CD4-positive, alpha-beta memory T cell (primary cell): ENCODE measurements at regions not wholly inside any gene's neighbourhood (a gene's known extent, or its start where the extent isn't known, plus 50 kb on each side); places are given as distances from the start of the nearest gene placed in this dataset.

Source experiments
- CTCF ChIA-PET: fragments of 350-600 bp; sonication (Branson Sonifier 250); formaldehyde crosslinking; loops from one replicate; lab custom pipeline; 2021; ENCODE audit warnings: inconsistent platforms; ENCODE audit not compliant: partially characterized antibody; lab: Charles Lee
- POLR2A ChIA-PET: fragments of 350-600 bp; sonication (Branson Sonifier 250); formaldehyde crosslinking; loops from one replicate; lab custom pipeline; 2021; ENCODE audit not compliant: partially characterized antibody; lab: Charles Lee
- DNase-seq, 5 donors: peaks; one replicate each; pipeline versions ENCODE4 v3.0.0 to v3.0.0-alpha.2; 2020 to 2022; ENCODE audit warnings: mixed read lengths in 1 of 5
- H3K27ac ChIP-seq: one replicate; pipeline ENCODE4 v1.7.0; 2013; ENCODE audit warnings: low read depth, low read length
- H3K27me3 ChIP-seq: 2 replicates; pipeline ENCODE4 v1.7.0; 2013; ENCODE audit warnings: mild to moderate bottlenecking, low read length, moderate library complexity; ENCODE audit not compliant: insufficient read depth
- H3K36me3 ChIP-seq: 2 replicates; pipeline ENCODE4 v1.7.0; 2013; ENCODE audit warnings: mild to moderate bottlenecking, low read length, moderate library complexity; ENCODE audit not compliant: insufficient read depth
- H3K4me1 ChIP-seq: 2 replicates; pipeline ENCODE4 v1.7.0; 2013; ENCODE audit warnings: mild to moderate bottlenecking, low read length, moderate library complexity; ENCODE audit not compliant: insufficient read depth
- H3K4me3 ChIP-seq, 2 donors: one replicate each; pipeline ENCODE4 v1.7.0; 2013; ENCODE audit warnings: low read length in 2 of 2, mild to moderate bottlenecking in 1 of 2
- H3K9me3 ChIP-seq, 2 donors: one replicate each; pipeline ENCODE4 v1.7.0; 2013; ENCODE audit warnings: low read length in 2 of 2, control low read depth in 1 of 2; ENCODE audit not compliant: control insufficient read depth in 1 of 2
- H3K27ac Mint-ChIP-seq, 7 donors: one replicate each; pipeline ENCODE4 v1.8.0; 2020 to 2021; ENCODE audit warnings: mixed read lengths in 7 of 7, mild to moderate bottlenecking in 6 of 7, inconsistent platforms in 3 of 7, moderate library complexity in 3 of 7
- H3K27me3 Mint-ChIP-seq, 2 donors: one replicate each; pipeline ENCODE4 v1.8.0; 2020 to 2021; ENCODE audit warnings: mixed read lengths in 2 of 2
- H3K36me3 Mint-ChIP-seq, 2 donors: one replicate each; pipeline ENCODE4 v1.8.0; 2020 to 2021; ENCODE audit warnings: mixed read lengths in 2 of 2, inconsistent platforms in 1 of 2, mild to moderate bottlenecking in 1 of 2
- H3K4me1 Mint-ChIP-seq, 4 donors: one replicate each; pipeline ENCODE4 v1.8.0; 2020 to 2021; ENCODE audit warnings: mixed read lengths in 4 of 4, mild to moderate bottlenecking in 1 of 4
- H3K4me3 Mint-ChIP-seq, 8 donors: one replicate each; pipeline ENCODE4 v1.8.0; 2020 to 2021; ENCODE audit warnings: mixed read lengths in 8 of 8, mild to moderate bottlenecking in 7 of 8, moderate library complexity in 6 of 8, inconsistent platforms in 3 of 8
- H3K9me3 Mint-ChIP-seq, 8 donors: one replicate each; pipeline ENCODE4 v1.8.0; 2020 to 2021; ENCODE audit warnings: mixed read lengths in 8 of 8, mild to moderate bottlenecking in 5 of 8, inconsistent platforms in 3 of 8, moderate library complexity in 1 of 8
- intact Hi-C: fragments of 100-400 bp; cut with micrococcal nuclease; formaldehyde crosslinking; loops from one replicate; pipeline ENCODE4 v1.15.1; 2023

GRCh38 chr11:26243426-26243825, 88.5 kb upstream of the ANO3 start:
- ChIA-PET POLR2A (no interaction called here), CTCF (no interaction called here)
- no peaks in the 10 kb centered on the region for H3K36me3 ChIP-seq
- intact Hi-C loops, result no loop called here
- no peaks in the 10 kb centered on the region for H3K9me3 ChIP-seq
- no peak overlapping the region for H3K4me3 Mint-ChIP-seq
- no peaks in the 10 kb centered on the region for H3K4me1 ChIP-seq
- no peaks in the 10 kb centered on the region for H3K36me3 Mint-ChIP-seq
- no peaks in the 10 kb centered on the region for H3K27me3 ChIP-seq
- no peaks in the 10 kb centered on the region for H3K27me3 Mint-ChIP-seq
- H3K9me3 Mint-ChIP-seq, result peaks cover 0 to 6% (median 2%) of the 10 kb centered on the region in 8 donors
- no peaks in the 10 kb centered on the region for H3K4me1 Mint-ChIP-seq
- H3K27ac ChIP-seq, result no peak overlapping the region
- no peak overlapping the region for H3K4me3 ChIP-seq
- DNase-seq, result no peak
- H3K27ac Mint-ChIP-seq, result no peak overlapping the region

GRCh38 chr11:26244207-26244606, 87.7 kb upstream of the ANO3 start:
- intact Hi-C loops, result no loop called here
- CTCF ChIA-PET, result no interaction called here
- Histone ChIP-seq H3K27ac (no peak overlapping the region), H3K36me3 (no peaks in the 10 kb centered on the region), H3K4me1 (no peaks in the 10 kb centered on the region), H3K27me3 (no peaks in the 10 kb centered on the region), H3K4me3 (no peak overlapping the region), H3K9me3 (no peaks in the 10 kb centered on the region)
- Mint-ChIP-seq H3K4me1 (no peaks in the 10 kb centered on the region), H3K27me3 (no peaks in the 10 kb centered on the region), H3K36me3 (no peaks in the 10 kb centered on the region), H3K4me3 (no peak overlapping the region), H3K9me3 (peaks cover 0 to 6% (median 2%) of the 10 kb centered on the region in 8 donors), H3K27ac (no peak overlapping the region)
- POLR2A ChIA-PET, result no interaction called here
- no peak for DNase-seq

GRCh38 chr11:26245046-26245445, 86.9 kb upstream of the ANO3 start:
- H3K4me3 ChIP-seq, result no peak overlapping the region
- H3K36me3 ChIP-seq, result no peaks in the 10 kb centered on the region
- Mint-ChIP-seq H3K9me3 (peaks cover 0 to 6% (median 2%) of the 10 kb centered on the region in 8 donors), H3K4me3 (no peak overlapping the region), H3K27me3 (no peaks in the 10 kb centered on the region), H3K27ac (no peak overlapping the region), H3K4me1 (no peaks in the 10 kb centered on the region), H3K36me3 (no peaks in the 10 kb centered on the region)
- no peaks in the 10 kb centered on the region for H3K27me3 ChIP-seq
- POLR2A ChIA-PET, result no interaction called here
- CTCF ChIA-PET, result no interaction called here
- intact Hi-C loops, result no loop called here
- DNase-seq, result no peak
- no peak overlapping the region for H3K27ac ChIP-seq
- no peaks in the 10 kb centered on the region for H3K4me1 ChIP-seq
- H3K9me3 ChIP-seq, result no peaks in the 10 kb centered on the region

- Histone ChIP-seq H3K27ac (no peak overlapping the region), H3K4me3 (no peak overlapping the region), H3K4me1 (no peaks in the 10 kb centered on the region), H3K36me3 (no peaks in the 10 kb centered on the region), H3K9me3 (no peaks in the 10 kb centered on the region), H3K27me3 (no peaks in the 10 kb centered on the region)
- CTCF ChIA-PET, result no interaction called here
- H3K27me3 Mint-ChIP-seq, result no peaks in the 10 kb centered on the region
- intact Hi-C loops, result no loop called here
- H3K27ac Mint-ChIP-seq, result no peak overlapping the region
- H3K4me1 Mint-ChIP-seq, result no peaks in the 10 kb centered on the region
- peaks cover 0 to 7% (median under 1%) of the 10 kb centered on the region in 8 donors for H3K9me3 Mint-ChIP-seq
- POLR2A ChIA-PET, result no interaction called here
- no peak for DNase-seq
- H3K36me3 Mint-ChIP-seq, result no peaks in the 10 kb centered on the region
- H3K4me3 Mint-ChIP-seq, result no peak overlapping the region
These were observed 84.6 kb upstream of the ANO3 start for GRCh38 chr11:26247340-26247739.

GRCh38 chr11:26248661-26249060, 83.3 kb upstream of the ANO3 start:
- Histone ChIP-seq H3K4me1 (no peaks in the 10 kb centered on the region), H3K27ac (no peak overlapping the region), H3K36me3 (no peaks in the 10 kb centered on the region), H3K4me3 (no peak overlapping the region), H3K27me3 (no peaks in the 10 kb centered on the region), H3K9me3 (no peaks in the 10 kb centered on the region)
- intact Hi-C loops, result no loop called here
- Mint-ChIP-seq H3K4me3 (no peak overlapping the region), H3K36me3 (no peaks in the 10 kb centered on the region), H3K4me1 (no peaks in the 10 kb centered on the region), H3K27ac (no peak overlapping the region), H3K9me3 (peaks cover 0 to 7% (median under 1%) of the 10 kb centered on the region in 8 donors), H3K27me3 (no peaks in the 10 kb centered on the region)
- POLR2A ChIA-PET, result no interaction called here
- CTCF ChIA-PET, result no interaction called here
- no peak for DNase-seq

- Mint-ChIP-seq H3K36me3 (no peaks in the 10 kb centered on the region), H3K4me3 (no peak overlapping the region), H3K4me1 (no peaks in the 10 kb centered on the region), H3K27ac (no peak overlapping the region), H3K27me3 (no peaks in the 10 kb centered on the region), H3K9me3 (peaks cover 0 to 2% (median 0%) of the 10 kb centered on the region in 8 donors)
- no peaks in the 10 kb centered on the region for H3K4me1 ChIP-seq
- ChIA-PET CTCF (no interaction called here), POLR2A (no interaction called here)
- no peaks in the 10 kb centered on the region for H3K36me3 ChIP-seq
- no peak overlapping the region for H3K4me3 ChIP-seq
- no peaks in the 10 kb centered on the region for H3K27me3 ChIP-seq
- no peak for DNase-seq
- intact Hi-C loops, result no loop called here
- no peaks in the 10 kb centered on the region for H3K9me3 ChIP-seq
- no peak overlapping the region for H3K27ac ChIP-seq
These were observed 77.6 kb upstream of the ANO3 start for GRCh38 chr11:26254378-26254777.

GRCh38 chr11:26263769-26264168, 68.2 kb upstream of the ANO3 start:
- ChIA-PET CTCF (no interaction called here), POLR2A (no interaction called here)
- H3K27me3 Mint-ChIP-seq, result no peaks in the 10 kb centered on the region
- no peaks in the 10 kb centered on the region for H3K36me3 ChIP-seq
- H3K4me3 ChIP-seq, result no peak overlapping the region
- intact Hi-C loops, result no loop called here
- H3K27ac Mint-ChIP-seq, result no peak overlapping the region
- peaks cover 0 to 2% (median 0%) of the 10 kb centered on the region in 8 donors for H3K9me3 Mint-ChIP-seq
- no peaks in the 10 kb centered on the region for H3K9me3 ChIP-seq
- no peaks in the 10 kb centered on the region for H3K27me3 ChIP-seq
- no peak overlapping the region for H3K4me3 Mint-ChIP-seq
- peaks cover 0 to 4% (median 0%) of the 10 kb centered on the region in 4 donors for H3K4me1 Mint-ChIP-seq
- no peaks in the 10 kb centered on the region for H3K4me1 ChIP-seq
- DNase-seq, result no peak
- no peaks in the 10 kb centered on the region for H3K36me3 Mint-ChIP-seq
- no peak overlapping the region for H3K27ac ChIP-seq

- H3K4me1 Mint-ChIP-seq, result peaks cover 0 to 4% (median 0%) of the 10 kb centered on the region in 4 donors
- no peaks in the 10 kb centered on the region for H3K4me1 ChIP-seq
- H3K9me3 Mint-ChIP-seq, result peaks cover 0 to 2% (median 0%) of the 10 kb centered on the region in 8 donors
- H3K27ac ChIP-seq, result no peak overlapping the region
- no peaks in the 10 kb centered on the region for H3K27me3 Mint-ChIP-seq
- no peaks in the 10 kb centered on the region for H3K9me3 ChIP-seq
- intact Hi-C loops, result no loop called here
- no peak overlapping the region for H3K4me3 ChIP-seq
- H3K27ac Mint-ChIP-seq, result no peak overlapping the region
- no peak overlapping the region for H3K4me3 Mint-ChIP-seq
- ChIA-PET POLR2A (no interaction called here), CTCF (no interaction called here)
- no peaks in the 10 kb centered on the region for H3K27me3 ChIP-seq
- no peaks in the 10 kb centered on the region for H3K36me3 Mint-ChIP-seq
- no peaks in the 10 kb centered on the region for H3K36me3 ChIP-seq
- no peak for DNase-seq
These were observed 67.7 kb upstream of the ANO3 start for GRCh38 chr11:26264266-26264665.
